GM23338 (cell line): ENCODE measurements at regions not wholly inside any gene's neighbourhood (a gene's known extent, or its start where the extent isn't known, plus 50 kb on each side); places are given as distances from the start of the nearest gene placed in this dataset.

Experiments used
- CREB1 ChIP-seq: fragments of 250-450 bp; sonication (Bioruptor Pico); IDR thresholded peaks from 2 replicates; pipeline ENCODE4 v1.5.0; 2020; ENCODE audit warnings: low read depth, mild to moderate bottlenecking, moderate library complexity
- EZH2 ChIP-seq: fragments of 200-600 bp; sonication (generic); IDR thresholded peaks from one replicate; pipeline ENCODE4 v1.8.0; 2017; ENCODE audit warnings: antibody characterized with exemption, mild to moderate bottlenecking, low read depth; ENCODE audit not compliant: unreplicated experiment
- EZH2phosphoT487 ChIP-seq: fragments of 200-600 bp; sonication (generic); IDR thresholded peaks from one replicate; pipeline ENCODE4 v1.8.1; 2018; ENCODE audit warnings: antibody characterized with exemption; ENCODE audit not compliant: unreplicated experiment
- JUNB ChIP-seq: IDR thresholded peaks from one replicate; pipeline ENCODE4 v1.6.1; 2016; ENCODE audit warnings: antibody characterized with exemption; ENCODE audit not compliant: unreplicated experiment
- NANOG ChIP-seq: IDR thresholded peaks from 2 replicates; pipeline ENCODE4 v1.6.1; 2016; ENCODE audit warnings: antibody characterized with exemption, borderline replicate concordance
- POLR2AphosphoS5 ChIP-seq: IDR thresholded peaks from 2 replicates; pipeline ENCODE4 v1.6.1; 2016; ENCODE audit warnings: antibody characterized with exemption, low read depth
- STAT1 ChIP-seq: IDR thresholded peaks from one replicate; pipeline ENCODE4 v1.6.1; 2016; ENCODE audit warnings: antibody characterized with exemption; ENCODE audit not compliant: unreplicated experiment
- ZNF331 ChIP-seq: fragments of 250-450 bp; sonication (Bioruptor Pico); IDR thresholded peaks from 2 replicates; pipeline ENCODE4 v1.5.0; 2020; ENCODE audit warnings: low read depth, mild to moderate bottlenecking, moderate library complexity
- TF ChIP-seq, protein P1 (sequence below), 2 experiments: fragments of 200-600 bp in 1 of 2; sonication (generic) in 1 of 2; conservative IDR thresholded peaks; 2 replicates each; pipeline versions ENCODE4 v1.5.1 to v1.6.1; 2016 to 2017; ENCODE audit warnings: antibody characterized with exemption in 2 of 2, low read depth in 2 of 2, mild to moderate bottlenecking in 2 of 2, moderate library complexity in 1 of 2
- TF ChIP-seq, protein P2 (sequence below): IDR thresholded peaks from 2 replicates; pipeline ENCODE4 v1.6.1; 2016; ENCODE audit warnings: antibody characterized with exemption
- TF ChIP-seq, protein P3 (sequence below): IDR thresholded peaks from one replicate; pipeline ENCODE4 v1.6.1; 2018; ENCODE audit warnings: antibody characterized with exemption; ENCODE audit not compliant: unreplicated experiment

DNA sequence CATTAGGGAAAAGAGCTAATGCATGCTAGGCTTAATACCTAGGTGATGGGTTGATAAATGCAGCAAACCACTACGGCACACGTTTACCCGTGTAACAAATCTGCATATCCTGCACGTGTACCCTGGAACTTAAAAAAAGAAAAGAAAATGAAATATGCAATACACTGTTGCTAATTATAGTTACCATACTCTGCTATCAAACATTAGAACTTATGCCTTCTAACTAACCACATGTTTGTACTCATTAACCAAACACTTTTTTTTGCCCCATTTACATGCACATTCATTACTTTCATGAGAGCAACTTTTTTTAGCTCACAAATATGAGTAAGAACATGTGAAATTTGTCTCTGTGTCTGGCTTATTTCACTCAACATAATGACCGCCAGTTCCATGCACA lies 253.1 kb downstream of the CGGBP1 start:
- TF ChIP-seq, protein P1, sequence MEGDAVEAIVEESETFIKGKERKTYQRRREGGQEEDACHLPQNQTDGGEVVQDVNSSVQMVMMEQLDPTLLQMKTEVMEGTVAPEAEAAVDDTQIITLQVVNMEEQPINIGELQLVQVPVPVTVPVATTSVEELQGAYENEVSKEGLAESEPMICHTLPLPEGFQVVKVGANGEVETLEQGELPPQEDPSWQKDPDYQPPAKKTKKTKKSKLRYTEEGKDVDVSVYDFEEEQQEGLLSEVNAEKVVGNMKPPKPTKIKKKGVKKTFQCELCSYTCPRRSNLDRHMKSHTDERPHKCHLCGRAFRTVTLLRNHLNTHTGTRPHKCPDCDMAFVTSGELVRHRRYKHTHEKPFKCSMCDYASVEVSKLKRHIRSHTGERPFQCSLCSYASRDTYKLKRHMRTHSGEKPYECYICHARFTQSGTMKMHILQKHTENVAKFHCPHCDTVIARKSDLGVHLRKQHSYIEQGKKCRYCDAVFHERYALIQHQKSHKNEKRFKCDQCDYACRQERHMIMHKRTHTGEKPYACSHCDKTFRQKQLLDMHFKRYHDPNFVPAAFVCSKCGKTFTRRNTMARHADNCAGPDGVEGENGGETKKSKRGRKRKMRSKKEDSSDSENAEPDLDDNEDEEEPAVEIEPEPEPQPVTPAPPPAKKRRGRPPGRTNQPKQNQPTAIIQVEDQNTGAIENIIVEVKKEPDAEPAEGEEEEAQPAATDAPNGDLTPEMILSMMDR (conservative IDR thresholded peaks at IDR 0.05; ENCODE audit: low read depth in 2 of 2), result no peak
- TF ChIP-seq EZH2, result no peak
- TF ChIP-seq POLR2AphosphoS5, result no peak
- TF ChIP-seq EZH2phosphoT487, result no peak
- TF ChIP-seq, protein P2, sequence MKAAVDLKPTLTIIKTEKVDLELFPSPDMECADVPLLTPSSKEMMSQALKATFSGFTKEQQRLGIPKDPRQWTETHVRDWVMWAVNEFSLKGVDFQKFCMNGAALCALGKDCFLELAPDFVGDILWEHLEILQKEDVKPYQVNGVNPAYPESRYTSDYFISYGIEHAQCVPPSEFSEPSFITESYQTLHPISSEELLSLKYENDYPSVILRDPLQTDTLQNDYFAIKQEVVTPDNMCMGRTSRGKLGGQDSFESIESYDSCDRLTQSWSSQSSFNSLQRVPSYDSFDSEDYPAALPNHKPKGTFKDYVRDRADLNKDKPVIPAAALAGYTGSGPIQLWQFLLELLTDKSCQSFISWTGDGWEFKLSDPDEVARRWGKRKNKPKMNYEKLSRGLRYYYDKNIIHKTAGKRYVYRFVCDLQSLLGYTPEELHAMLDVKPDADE, result no peak
- no peak for TF ChIP-seq NANOG
- no peak for TF ChIP-seq CREB1 (CRISPR knock-in tag)
- no peak for TF ChIP-seq JUNB
- TF ChIP-seq STAT1, result no peak
- TF ChIP-seq ZNF331 (CRISPR knock-in tag), result no peak
- TF ChIP-seq, protein P3, sequence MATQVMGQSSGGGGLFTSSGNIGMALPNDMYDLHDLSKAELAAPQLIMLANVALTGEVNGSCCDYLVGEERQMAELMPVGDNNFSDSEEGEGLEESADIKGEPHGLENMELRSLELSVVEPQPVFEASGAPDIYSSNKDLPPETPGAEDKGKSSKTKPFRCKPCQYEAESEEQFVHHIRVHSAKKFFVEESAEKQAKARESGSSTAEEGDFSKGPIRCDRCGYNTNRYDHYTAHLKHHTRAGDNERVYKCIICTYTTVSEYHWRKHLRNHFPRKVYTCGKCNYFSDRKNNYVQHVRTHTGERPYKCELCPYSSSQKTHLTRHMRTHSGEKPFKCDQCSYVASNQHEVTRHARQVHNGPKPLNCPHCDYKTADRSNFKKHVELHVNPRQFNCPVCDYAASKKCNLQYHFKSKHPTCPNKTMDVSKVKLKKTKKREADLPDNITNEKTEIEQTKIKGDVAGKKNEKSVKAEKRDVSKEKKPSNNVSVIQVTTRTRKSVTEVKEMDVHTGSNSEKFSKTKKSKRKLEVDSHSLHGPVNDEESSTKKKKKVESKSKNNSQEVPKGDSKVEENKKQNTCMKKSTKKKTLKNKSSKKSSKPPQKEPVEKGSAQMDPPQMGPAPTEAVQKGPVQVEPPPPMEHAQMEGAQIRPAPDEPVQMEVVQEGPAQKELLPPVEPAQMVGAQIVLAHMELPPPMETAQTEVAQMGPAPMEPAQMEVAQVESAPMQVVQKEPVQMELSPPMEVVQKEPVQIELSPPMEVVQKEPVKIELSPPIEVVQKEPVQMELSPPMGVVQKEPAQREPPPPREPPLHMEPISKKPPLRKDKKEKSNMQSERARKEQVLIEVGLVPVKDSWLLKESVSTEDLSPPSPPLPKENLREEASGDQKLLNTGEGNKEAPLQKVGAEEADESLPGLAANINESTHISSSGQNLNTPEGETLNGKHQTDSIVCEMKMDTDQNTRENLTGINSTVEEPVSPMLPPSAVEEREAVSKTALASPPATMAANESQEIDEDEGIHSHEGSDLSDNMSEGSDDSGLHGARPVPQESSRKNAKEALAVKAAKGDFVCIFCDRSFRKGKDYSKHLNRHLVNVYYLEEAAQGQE, result no peak
